GM13977 (cell line): ENCODE measurements at regions not wholly inside any gene's neighbourhood (a gene's known extent, or its start where the extent isn't known, plus 50 kb on each side); places are given as distances from the start of the nearest gene placed in this dataset.

Experiments
- DNase-seq: peaks from one replicate; pipeline ENCODE4 v3.0.0; 2012; ENCODE audit warnings: low spot score
- in situ Hi-C: fragments of 300-500 bp; cut with MboI; formaldehyde crosslinking; loops from one replicate; pipeline ENCODE4 v1.12.0; 2022; ENCODE audit warnings: low sequenced_read_pairs, low pct_unique_long_range_greater_than_20kb, mixed read lengths, inconsistent platforms; ENCODE audit not compliant: unreplicated experiment
- TF ChIP-seq, protein P1 (sequence below): IDR thresholded peaks from 2 replicates; pipeline ENCODE4 v1.5.1; 2012; ENCODE audit warnings: mild to moderate bottlenecking, control low read depth; ENCODE audit not compliant: insufficient read depth; ENCODE audit errors: extremely low read depth, missing control alignments

DNA sequence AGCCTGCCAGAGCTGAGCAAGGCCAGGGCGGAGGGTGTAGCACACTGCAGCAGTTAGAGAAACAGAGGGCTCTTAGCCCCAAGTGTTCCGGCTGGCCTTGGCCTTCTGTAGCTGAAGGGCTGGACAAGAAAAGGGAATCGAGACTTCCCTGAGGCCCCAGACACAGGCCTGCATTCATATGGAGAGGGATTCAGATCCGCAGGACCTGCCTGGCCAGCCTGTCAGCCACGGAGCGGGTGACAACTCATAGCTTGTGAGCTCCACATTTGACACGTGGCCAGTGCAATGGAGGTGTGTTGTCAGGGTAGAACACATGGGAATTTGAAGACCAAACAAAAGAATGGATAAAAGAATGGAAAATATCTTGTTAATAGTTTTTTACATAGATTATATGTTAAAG is 182.2 kb upstream of the GSC start:
- TF ChIP-seq, protein P1, sequence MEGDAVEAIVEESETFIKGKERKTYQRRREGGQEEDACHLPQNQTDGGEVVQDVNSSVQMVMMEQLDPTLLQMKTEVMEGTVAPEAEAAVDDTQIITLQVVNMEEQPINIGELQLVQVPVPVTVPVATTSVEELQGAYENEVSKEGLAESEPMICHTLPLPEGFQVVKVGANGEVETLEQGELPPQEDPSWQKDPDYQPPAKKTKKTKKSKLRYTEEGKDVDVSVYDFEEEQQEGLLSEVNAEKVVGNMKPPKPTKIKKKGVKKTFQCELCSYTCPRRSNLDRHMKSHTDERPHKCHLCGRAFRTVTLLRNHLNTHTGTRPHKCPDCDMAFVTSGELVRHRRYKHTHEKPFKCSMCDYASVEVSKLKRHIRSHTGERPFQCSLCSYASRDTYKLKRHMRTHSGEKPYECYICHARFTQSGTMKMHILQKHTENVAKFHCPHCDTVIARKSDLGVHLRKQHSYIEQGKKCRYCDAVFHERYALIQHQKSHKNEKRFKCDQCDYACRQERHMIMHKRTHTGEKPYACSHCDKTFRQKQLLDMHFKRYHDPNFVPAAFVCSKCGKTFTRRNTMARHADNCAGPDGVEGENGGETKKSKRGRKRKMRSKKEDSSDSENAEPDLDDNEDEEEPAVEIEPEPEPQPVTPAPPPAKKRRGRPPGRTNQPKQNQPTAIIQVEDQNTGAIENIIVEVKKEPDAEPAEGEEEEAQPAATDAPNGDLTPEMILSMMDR: no peak
- no peak for DNase-seq
- in situ Hi-C loops: no loop called here

DNA sequence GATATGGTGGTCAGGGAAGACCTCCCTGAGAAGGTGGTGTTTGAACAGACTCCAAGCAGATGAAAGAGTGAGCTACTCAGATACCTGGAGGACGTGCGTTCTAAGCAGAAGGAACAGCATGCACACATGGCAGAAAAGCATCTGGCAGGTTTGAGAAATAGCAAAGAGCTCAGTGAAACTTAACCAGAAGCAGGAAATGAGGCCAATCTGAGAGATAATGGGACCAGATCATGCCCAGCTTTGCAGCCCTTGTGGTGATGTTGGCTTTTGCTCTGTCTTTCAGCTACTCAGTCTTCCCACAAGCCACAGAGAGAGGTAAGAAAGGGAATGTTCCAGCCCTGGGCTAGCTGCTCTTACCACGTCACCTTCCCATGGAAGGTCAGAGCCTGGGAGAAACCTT is 176.3 kb upstream of the GSC start:
- in situ Hi-C loops: no loop called here
- TF ChIP-seq, protein P1: no peak
- DNase-seq: no peak

DNA sequence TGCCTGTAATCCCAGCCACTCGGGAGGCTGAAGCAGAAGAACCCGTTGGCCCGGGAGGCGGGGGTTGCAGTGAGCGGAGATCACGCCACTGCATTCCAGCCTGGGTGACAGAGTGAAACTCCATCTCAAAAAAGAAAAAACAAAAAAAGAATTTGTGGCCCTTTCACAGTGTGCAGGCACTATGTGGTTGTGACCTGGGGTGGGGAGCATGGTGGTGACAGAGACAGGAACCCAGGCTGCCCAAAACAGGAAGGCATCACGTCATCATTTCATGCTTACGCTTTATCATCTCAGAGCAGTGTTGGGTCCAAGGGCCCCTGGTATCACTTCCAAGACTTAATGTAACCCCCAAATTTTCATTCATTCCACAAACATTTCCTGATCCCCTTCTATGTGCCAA is 175.7 kb upstream of the GSC start:
- no peak for DNase-seq
- in situ Hi-C loops: no loop called here
- TF ChIP-seq, protein P1: no peak

DNA sequence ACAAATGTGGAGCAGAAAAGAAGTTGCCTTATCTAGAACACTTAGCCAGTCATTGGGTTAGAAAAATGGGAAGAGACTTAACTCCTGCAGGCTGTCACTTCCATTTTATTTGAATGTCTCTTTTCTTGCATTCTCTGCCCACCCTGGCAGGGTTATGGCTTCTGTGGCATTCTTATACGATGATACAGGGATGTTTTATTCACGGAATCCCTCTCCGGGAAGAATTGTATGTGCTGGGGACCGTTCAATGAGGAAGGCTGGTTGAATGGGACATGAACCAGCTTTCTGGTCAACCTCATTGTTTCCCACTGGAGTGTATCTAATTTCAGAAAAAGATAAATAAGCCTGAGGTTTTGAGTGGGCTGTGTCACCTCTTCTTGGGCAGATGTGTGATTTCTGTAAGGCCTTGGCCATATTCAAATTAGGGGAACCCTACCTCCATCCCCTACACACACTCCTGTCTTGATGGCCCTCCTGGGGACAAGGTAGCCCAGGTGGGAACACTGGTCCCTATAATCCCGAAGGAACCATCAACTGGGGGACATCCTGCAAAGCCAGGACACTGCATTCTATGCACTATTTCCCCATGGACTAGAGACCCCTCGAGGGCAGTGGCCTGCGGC is 174.8 kb upstream of the GSC start:
- in situ Hi-C loops: no loop called here
- TF ChIP-seq, protein P1: no peak
- no peak for DNase-seq

DNA sequence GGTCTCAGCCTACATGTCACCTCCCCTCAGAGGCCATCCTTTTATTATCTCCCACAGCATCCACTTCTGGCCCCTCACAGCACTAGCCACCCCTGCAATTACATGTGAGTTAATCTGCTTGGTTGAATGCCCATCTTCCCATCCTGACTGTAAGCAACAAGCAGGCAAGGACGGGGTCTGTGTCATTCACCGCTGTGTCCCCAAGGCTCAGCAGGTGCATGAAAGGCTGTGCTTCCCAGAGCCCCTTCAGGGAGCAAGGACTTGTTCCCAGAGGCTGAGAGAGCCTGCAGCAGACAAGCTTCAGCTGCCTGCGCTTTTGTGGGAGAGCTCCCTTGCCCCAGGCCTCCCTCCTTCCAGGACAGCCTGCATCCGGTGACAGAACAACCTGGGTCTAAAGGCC is 172.7 kb upstream of the GSC start:
- in situ Hi-C loops: no loop called here
- TF ChIP-seq, protein P1: no peak
- no peak for DNase-seq

DNA sequence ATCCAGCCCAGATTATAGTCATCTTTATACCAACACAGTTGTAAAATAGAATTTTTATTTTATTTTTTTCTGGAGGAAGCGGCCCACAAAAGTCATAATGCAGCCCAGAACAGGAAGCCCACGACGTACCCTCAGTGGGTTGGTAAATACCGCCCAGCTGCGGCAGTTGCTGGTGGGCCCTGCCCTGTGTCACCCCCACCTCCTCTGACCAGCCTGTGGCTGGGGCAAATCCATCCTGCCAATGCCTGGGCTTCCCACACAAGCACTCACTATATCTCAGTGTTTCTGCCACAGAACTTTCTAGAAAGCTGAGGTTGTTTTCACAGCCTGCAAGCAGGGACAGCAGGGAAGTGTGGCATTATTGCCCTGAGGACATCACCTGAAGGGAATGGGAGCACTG is 171.4 kb upstream of the GSC start:
- in situ Hi-C loops: no loop called here
- DNase-seq: no peak
- TF ChIP-seq, protein P1: no peak
